Ishikawa (cell line): ENCODE measurements at regions not wholly inside any gene's neighbourhood (a gene's known extent, or its start where the extent isn't known, plus 50 kb on each side); places are given as distances from the start of the nearest gene placed in this dataset.

Source experiments
- CEBPB ChIP-seq: IDR thresholded peaks from 2 replicates; pipeline ENCODE4 v1.6.1; 2012
- EP300 ChIP-seq: IDR thresholded peaks from 2 replicates; pipeline ENCODE4 v1.6.1; 2012; ENCODE audit warnings: borderline replicate concordance
- FOXM1 ChIP-seq: IDR thresholded peaks from 2 replicates; pipeline ENCODE4 v1.6.1; 2012; ENCODE audit warnings: low read depth, borderline replicate concordance
- MAX ChIP-seq: IDR thresholded peaks from 2 replicates; pipeline ENCODE4 v1.6.1; 2012
- NFIC ChIP-seq: IDR thresholded peaks from 2 replicates; pipeline ENCODE4 v1.6.1; 2012
- RAD21 ChIP-seq: IDR thresholded peaks from 2 replicates; pipeline ENCODE4 v1.6.1; 2012; ENCODE audit warnings: low read depth
- TEAD4 ChIP-seq: IDR thresholded peaks from 2 replicates; pipeline ENCODE4 v1.6.1; 2012
- USF1 ChIP-seq: IDR thresholded peaks from 2 replicates; pipeline ENCODE4 v1.6.1; 2012
- YY1 ChIP-seq: IDR thresholded peaks from 2 replicates; pipeline ENCODE4 v1.6.1; 2012; ENCODE audit warnings: low read depth

- TF ChIP-seq CEBPB (no peak), RAD21 (no peak), USF1 (no peak), YY1 (no peak), EP300 (no peak), TEAD4 (no peak), MAX (no peak), FOXM1 (no peak), NFIC (no peak)
These were observed 171.9 kb downstream of the CCDC59 start for GRCh38 chr12:82186282-82186681.
